GM12878 (cell line): ENCODE measurements at regions not wholly inside any gene's neighbourhood (a gene's known extent, or its start where the extent isn't known, plus 50 kb on each side); places are given as distances from the start of the nearest gene placed in this dataset.
A peak's percentile ranks its signal among the peaks of the same experiment; 100 is the strongest.

Experiments used
- ATAC-seq: fragments of 200-7000 bp; cut with Tn5 transposase; 3 replicates; pipeline ENCODE4 v1.9.1; 2020; ENCODE audit warnings: mild to moderate bottlenecking, moderate library complexity
- BruUV-seq: library from RNA; stranded (reverse); fragments of 400-500 nt; replicated peaks from 2 replicates; lab custom pipeline; 2021; lab: Mats Ljungman, UMichigan
- CTCF ChIA-PET: fragments of 300-600 bp; sonication (Branson Sonifier 250); formaldehyde crosslinking; extraction: SDS; loops from one replicate; lab custom pipeline; 2021; ENCODE audit warnings: inconsistent platforms; lab: Yijun Ruan, JAX
- POLR2A ChIA-PET: fragments of 350-600 bp; formaldehyde crosslinking; extraction: SDS; loops from one replicate; lab custom pipeline; 2021; ENCODE audit warnings: inconsistent platforms; lab: Charles Lee
- RAD21 ChIA-PET: fragments of 300-600 bp; sonication (Branson Sonifier 250); formaldehyde crosslinking; loops from one replicate; lab custom pipeline; 2023; ENCODE audit warnings: antibody characterized with exemption; ENCODE audit not compliant: unreplicated experiment; lab: Charles Lee
- SMC1A ChIA-PET: fragments of 300-600 bp; sonication (Branson Sonifier 250); formaldehyde crosslinking; loops from one replicate; lab custom pipeline; 2023; ENCODE audit not compliant: unreplicated experiment, uncharacterized antibody; lab: Charles Lee
- DNase-seq: peaks from one replicate; pipeline ENCODE4 v3.0.0-alpha.2; 2011; ENCODE audit warnings: low read depth, low spot score
- FAIRE-seq: peaks from 3 replicates; lab custom pipeline; 2011; peaks lifted over from hg19 to GRCh38; lab: Jason Lieb, UNC
- H2AFZ ChIP-seq: 2 replicates; pipeline ENCODE4 v1.6.0; 2011; ENCODE audit warnings: low read depth, low read length, control low read depth; ENCODE audit not compliant: control insufficient read depth
- H3K27ac ChIP-seq: 2 replicates; pipeline ENCODE4 v1.5.1; 2011; ENCODE audit warnings: control low read depth; ENCODE audit not compliant: control insufficient read depth, insufficient read depth
- H3K27me3 ChIP-seq, 2 experiments: replicated peaks in 1 of 2; 2 replicates each; pipeline versions ENCODE4 v1.6.0 to v1.6.1; 2011; ENCODE audit warnings: low read length in 1 of 2; ENCODE audit not compliant: control insufficient read depth in 2 of 2, insufficient read depth in 2 of 2
- H3K36me3 ChIP-seq, 2 experiments: 2 replicates each; pipeline ENCODE4 v1.5.1; 2011; ENCODE audit warnings: low read length in 1 of 2; ENCODE audit not compliant: control insufficient read depth in 2 of 2, insufficient read depth in 2 of 2
- H3K4me1 ChIP-seq: 2 replicates; pipeline ENCODE4 v1.6.1; 2011; ENCODE audit warnings: mild to moderate bottlenecking, low read length, moderate library complexity, mixed read lengths; ENCODE audit not compliant: control insufficient read depth, insufficient read depth
- H3K4me2 ChIP-seq: 2 replicates; pipeline ENCODE4 v1.6.0; 2011; ENCODE audit warnings: control low read depth; ENCODE audit not compliant: control insufficient read depth, insufficient read depth
- H3K4me3 ChIP-seq: fragments of 200-600 bp; sonication (generic); 2 replicates; pipeline ENCODE4 v1.5.1; 2016
- H3K79me2 ChIP-seq: 2 replicates; pipeline ENCODE4 v1.6.0; 2011; ENCODE audit warnings: low read length; ENCODE audit not compliant: control insufficient read depth, insufficient read depth
- H3K9ac ChIP-seq: 2 replicates; pipeline ENCODE4 v1.8.0; 2011; ENCODE audit warnings: low read length, control low read depth, mixed read lengths; ENCODE audit not compliant: control insufficient read depth, insufficient read depth
- H3K9me3 ChIP-seq: replicated peaks from 3 replicates; pipeline ENCODE4 v1.5.1; 2011; ENCODE audit warnings: mild to moderate bottlenecking, low read length; ENCODE audit not compliant: control insufficient read depth, insufficient read depth
- H4K20me1 ChIP-seq: 2 replicates; pipeline ENCODE4 v1.6.0; 2011; ENCODE audit not compliant: control insufficient read depth, insufficient read depth
- RAD21 ChIP-seq: IDR thresholded peaks from 2 replicates; pipeline ENCODE4 v1.6.1; 2011; ENCODE audit warnings: mild to moderate bottlenecking, low read depth, low read length, moderate library complexity; ENCODE audit not compliant: insufficient read depth
- TARDBP ChIP-seq: IDR thresholded peaks from 2 replicates; pipeline ENCODE4 v1.6.1; 2016; ENCODE audit warnings: borderline replicate concordance
- WGBS: methylation state at CpG from one replicate; pipeline ENCODE4 v1.1.6; 2016; ENCODE audit warnings: low lambda C conversion rate; ENCODE audit not compliant: insufficient replicate concordance, insufficient coverage; ENCODE audit errors: missing lambda C conversion rate; 5-methylcytosine and 5-hydroxymethylcytosine counted together
- in situ Hi-C: fragments of 300-500 bp; cut with MboI; formaldehyde crosslinking; loops from 9 replicates; pipeline ENCODE4 v1.14.3; 2018; ENCODE audit warnings: mixed read lengths
- intact Hi-C: fragments of 100-400 bp; cut with micrococcal nuclease; formaldehyde crosslinking; loops from one replicate; pipeline ENCODE4 v1.14.2; 2022; ENCODE audit not compliant: unreplicated experiment
- TF ChIP-seq, protein P1 (sequence below): fragments of 150-350 bp; IDR thresholded peaks from 2 replicates; pipeline ENCODE4 v1.6.1; 2014; ENCODE audit warnings: mild to moderate bottlenecking, low read depth, low read length
- TF ChIP-seq, protein P2 (sequence below), 3 experiments: IDR thresholded peaks in 2 of 3; conservative IDR thresholded peaks in 1 of 3; 2 replicates each; pipeline ENCODE4 v1.5.1; 2011; ENCODE audit warnings: low read depth in 3 of 3, low read length in 3 of 3, mild to moderate bottlenecking in 3 of 3, control low read depth in 2 of 3, moderate library complexity in 2 of 3, inconsistent platforms in 1 of 3, mixed read lengths in 1 of 3; ENCODE audit not compliant: control insufficient read depth in 2 of 3, insufficient read depth in 1 of 3; ENCODE audit errors: extremely low read depth in 1 of 3

DNA sequence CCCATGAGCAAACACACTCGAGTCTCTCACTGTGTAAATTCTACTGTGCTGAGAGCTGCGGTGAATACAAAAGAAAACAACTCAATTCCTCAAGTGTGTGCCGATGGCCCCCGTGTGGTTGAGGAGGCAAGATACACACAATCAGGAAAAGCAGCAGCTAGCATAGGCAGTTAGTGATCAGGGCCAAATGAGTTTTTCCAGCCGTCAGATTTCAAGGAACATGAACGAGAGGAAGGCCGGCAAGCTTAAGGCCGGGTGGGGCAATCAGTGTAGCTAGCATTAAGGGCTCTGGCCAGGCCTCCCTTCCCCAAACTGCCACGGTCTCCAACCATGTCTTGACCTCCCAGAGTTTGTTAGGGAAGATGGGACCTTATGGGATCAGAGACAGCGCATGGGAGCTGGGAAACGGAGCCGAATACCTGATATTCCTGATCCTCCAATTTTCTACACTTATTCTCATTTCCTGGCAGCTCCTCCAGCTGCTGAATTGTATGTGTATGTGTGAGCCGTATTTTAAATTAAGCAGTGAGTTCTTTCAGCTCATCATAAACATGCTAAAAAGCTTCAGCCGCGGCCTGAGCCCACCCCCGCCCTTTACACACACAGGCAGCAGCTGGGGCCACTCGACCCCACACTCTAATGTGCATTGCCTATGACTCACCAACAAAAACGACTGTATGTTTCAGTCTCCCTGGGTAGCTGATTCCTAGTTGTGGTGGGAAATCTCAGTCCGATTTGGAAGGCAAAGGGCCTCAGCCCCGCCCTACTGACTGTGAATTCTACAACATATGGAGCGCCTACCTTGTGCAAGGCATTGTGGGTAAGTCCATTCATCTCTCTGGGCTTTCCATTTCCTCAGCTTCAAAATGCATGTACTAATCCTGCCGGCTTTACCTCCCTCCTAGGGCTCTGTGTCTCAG is 59.9 kb downstream of the RTL9 start:
- ChIA-PET CTCF (interaction anchor here (1.0 to 23.1 kb wide), 8 partner anchors 7 to 498 kb away, joined by 3 to 792 read pairs (median 6); no protein-coding TSS in a partner anchor), RAD21 (interaction anchor here (1.3 to 1.7 kb wide), 2 partner anchors 258 to 272 kb away, joined by 4 to 5 read pairs; no protein-coding TSS in a partner anchor), SMC1A (interaction anchor here (0.6 to 18.9 kb wide), 6 partner anchors 10 to 418 kb away, joined by 3 to 289 read pairs (median 4); no protein-coding TSS in a partner anchor), POLR2A (no interaction called here)
- Histone ChIP-seq H3K4me1 (peaks cover 5% of the 10 kb centered on the region), H3K4me3 (no peak overlapping the region), H3K27me3 (no peaks in the 10 kb centered on the region), H3K4me2 (no peak overlapping the region), H3K9me3 (no peaks in the 10 kb centered on the region), H3K36me3 (no peaks in the 10 kb centered on the region), H4K20me1 (0 out of 2 replicates have a peak, but pooled peaks cover 3% of the 10 kb centered on the region), H2AFZ (no peak overlapping the region), H3K27ac (no peak overlapping the region), H3K9ac (no peak overlapping the region), H3K79me2 (no peaks in the 10 kb centered on the region)
- no peak for DNase-seq
- no peak for FAIRE-seq
- BruUV-seq, result no TSS peak
- peak; percentile 38; the same call in 1 of the 3 replicates for ATAC-seq
- TF ChIP-seq RAD21 (peak; percentile 43; the same call in 1 of the 2 replicates), TARDBP (no peak)
- TF ChIP-seq, protein P1, sequence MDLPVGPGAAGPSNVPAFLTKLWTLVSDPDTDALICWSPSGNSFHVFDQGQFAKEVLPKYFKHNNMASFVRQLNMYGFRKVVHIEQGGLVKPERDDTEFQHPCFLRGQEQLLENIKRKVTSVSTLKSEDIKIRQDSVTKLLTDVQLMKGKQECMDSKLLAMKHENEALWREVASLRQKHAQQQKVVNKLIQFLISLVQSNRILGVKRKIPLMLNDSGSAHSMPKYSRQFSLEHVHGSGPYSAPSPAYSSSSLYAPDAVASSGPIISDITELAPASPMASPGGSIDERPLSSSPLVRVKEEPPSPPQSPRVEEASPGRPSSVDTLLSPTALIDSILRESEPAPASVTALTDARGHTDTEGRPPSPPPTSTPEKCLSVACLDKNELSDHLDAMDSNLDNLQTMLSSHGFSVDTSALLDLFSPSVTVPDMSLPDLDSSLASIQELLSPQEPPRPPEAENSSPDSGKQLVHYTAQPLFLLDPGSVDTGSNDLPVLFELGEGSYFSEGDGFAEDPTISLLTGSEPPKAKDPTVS, result no peak
- TF ChIP-seq, protein P2, sequence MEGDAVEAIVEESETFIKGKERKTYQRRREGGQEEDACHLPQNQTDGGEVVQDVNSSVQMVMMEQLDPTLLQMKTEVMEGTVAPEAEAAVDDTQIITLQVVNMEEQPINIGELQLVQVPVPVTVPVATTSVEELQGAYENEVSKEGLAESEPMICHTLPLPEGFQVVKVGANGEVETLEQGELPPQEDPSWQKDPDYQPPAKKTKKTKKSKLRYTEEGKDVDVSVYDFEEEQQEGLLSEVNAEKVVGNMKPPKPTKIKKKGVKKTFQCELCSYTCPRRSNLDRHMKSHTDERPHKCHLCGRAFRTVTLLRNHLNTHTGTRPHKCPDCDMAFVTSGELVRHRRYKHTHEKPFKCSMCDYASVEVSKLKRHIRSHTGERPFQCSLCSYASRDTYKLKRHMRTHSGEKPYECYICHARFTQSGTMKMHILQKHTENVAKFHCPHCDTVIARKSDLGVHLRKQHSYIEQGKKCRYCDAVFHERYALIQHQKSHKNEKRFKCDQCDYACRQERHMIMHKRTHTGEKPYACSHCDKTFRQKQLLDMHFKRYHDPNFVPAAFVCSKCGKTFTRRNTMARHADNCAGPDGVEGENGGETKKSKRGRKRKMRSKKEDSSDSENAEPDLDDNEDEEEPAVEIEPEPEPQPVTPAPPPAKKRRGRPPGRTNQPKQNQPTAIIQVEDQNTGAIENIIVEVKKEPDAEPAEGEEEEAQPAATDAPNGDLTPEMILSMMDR (IDR thresholded peaks at IDR 0.05 in 2 of 3, conservative IDR thresholded peaks at IDR 0.05 in 1 of 3; ENCODE audit: control insufficient read depth in 2 of 3, extremely low read depth in 1 of 3, insufficient read depth in 1 of 3, low read depth in 3 of 3, low read length in 3 of 3), result peak in 2 of 3 experiments; percentile 20 to 37; a peak in 3 of 6 replicates
- intact Hi-C loops, result loop anchor here (5.0 kb wide), 1 partner anchor 506 kb away; no protein-coding TSS in a partner anchor
- in situ Hi-C loops, result no loop called here
- WGBS, result 38% methylated on average over 22 of the region's 22 CpGs
